HAP-1 (cell line): ENCODE measurements at regions not wholly inside any gene's neighbourhood (a gene's known extent, or its start where the extent isn't known, plus 50 kb on each side); places are given as distances from the start of the nearest gene placed in this dataset.

Experiments
- DNase-seq, 2 experiments: peaks; one replicate each; pipeline ENCODE4 v3.0.0-alpha.2; 2016 to 2020; ENCODE audit warnings: low spot score in 2 of 2
- H3K27me3 ChIP-seq: fragments of 250-450 bp; sonication (Bioruptor Pico); 2 replicates; pipeline ENCODE4 v1.5.1; 2020; ENCODE audit warnings: low read depth, mild to moderate bottlenecking, moderate library complexity
- H3K36me3 ChIP-seq: fragments of 250-450 bp; sonication (Bioruptor Pico); replicated peaks from 2 replicates; pipeline ENCODE4 v1.5.1; 2020; ENCODE audit warnings: mild to moderate bottlenecking
- H3K4me1 ChIP-seq: fragments of 250-450 bp; sonication (Bioruptor Pico); 2 replicates; pipeline ENCODE4 v1.5.1; 2020; ENCODE audit warnings: mild to moderate bottlenecking
- H3K4me3 ChIP-seq: fragments of 250-450 bp; sonication (Bioruptor Pico); 2 replicates; pipeline ENCODE4 v1.5.1; 2020; ENCODE audit warnings: mild to moderate bottlenecking, moderate library complexity
- H3K9me3 ChIP-seq: fragments of 250-450 bp; sonication (Bioruptor Pico); 2 replicates; pipeline ENCODE4 v1.5.1; 2020; ENCODE audit warnings: mild to moderate bottlenecking, moderate library complexity
- in situ Hi-C: fragments of 300-500 bp; cut with MboI; formaldehyde crosslinking; loops from 3 replicates; pipeline ENCODE4 v1.14.3; 2020; ENCODE audit warnings: low sequenced_read_pairs, inconsistent platforms, mixed read lengths

GRCh38 chr6:90913266-90913960 is 326.5 kb upstream of the MAP3K7 start:
- Histone ChIP-seq H3K4me1 (no peaks in the 10 kb centered on the region; the same call in 1 of the 2 replicates), H3K36me3 (no peaks in the 10 kb centered on the region), H3K27me3 (no peaks in the 10 kb centered on the region), H3K9me3 (no peaks in the 10 kb centered on the region), H3K4me3 (no peak overlapping the region)
- no peak for DNase-seq
- in situ Hi-C loops, result no loop called here

GRCh38 chr6:90911642-90912041 is 324.8 kb upstream of the MAP3K7 start:
- in situ Hi-C loops, result no loop called here
- Histone ChIP-seq H3K9me3 (no peaks in the 10 kb centered on the region), H3K36me3 (no peaks in the 10 kb centered on the region), H3K4me3 (no peak overlapping the region), H3K27me3 (no peaks in the 10 kb centered on the region), H3K4me1 (no peaks in the 10 kb centered on the region; the same call in 1 of the 2 replicates)
- no peak for DNase-seq

- Histone ChIP-seq H3K36me3 (no peaks in the 10 kb centered on the region), H3K27me3 (no peaks in the 10 kb centered on the region), H3K4me1 (no peaks in the 10 kb centered on the region; the same call in 1 of the 2 replicates), H3K4me3 (no peak overlapping the region), H3K9me3 (no peaks in the 10 kb centered on the region)
- no peak for DNase-seq
- in situ Hi-C loops, result no loop called here
Measured at GRCh38 chr6:90910893-90911292, 324.0 kb upstream of the MAP3K7 start.

- DNase-seq, result no peak
- Histone ChIP-seq H3K4me1 (peaks cover 3% of the 10 kb centered on the region), H3K9me3 (no peaks in the 10 kb centered on the region), H3K27me3 (no peaks in the 10 kb centered on the region), H3K4me3 (no peak overlapping the region), H3K36me3 (no peaks in the 10 kb centered on the region)
- in situ Hi-C loops, result no loop called here
Measured at GRCh38 chr6:90907931-90908655, 321.2 kb upstream of the MAP3K7 start.

- no peaks in the 10 kb centered on the region for H3K36me3 ChIP-seq
- DNase-seq, result no peak
- no peaks in the 10 kb centered on the region for H3K27me3 ChIP-seq
- in situ Hi-C loops, result no loop called here
- no peaks in the 10 kb centered on the region for H3K9me3 ChIP-seq
- H3K4me1 ChIP-seq, result peaks cover 3% of the 10 kb centered on the region; the same call in 1 of the 2 replicates
- no peak overlapping the region for H3K4me3 ChIP-seq
Measured at GRCh38 chr6:90905351-90905750, 318.5 kb upstream of the MAP3K7 start.

- in situ Hi-C loops, result no loop called here
- no peaks in the 10 kb centered on the region for H3K9me3 ChIP-seq
- H3K27me3 ChIP-seq, result no peaks in the 10 kb centered on the region
- H3K4me3 ChIP-seq, result no peak overlapping the region
- H3K36me3 ChIP-seq, result no peaks in the 10 kb centered on the region
- no peak for DNase-seq
- peaks cover 3% of the 10 kb centered on the region; the same call in 1 of the 2 replicates for H3K4me1 ChIP-seq
Measured at GRCh38 chr6:90900034-90900433, 313.2 kb upstream of the MAP3K7 start.

- no peak for DNase-seq
- Histone ChIP-seq H3K4me3 (no peak overlapping the region), H3K27me3 (no peaks in the 10 kb centered on the region), H3K4me1 (no peaks in the 10 kb centered on the region), H3K36me3 (no peaks in the 10 kb centered on the region), H3K9me3 (no peaks in the 10 kb centered on the region)
- in situ Hi-C loops, result no loop called here
Measured at GRCh38 chr6:90898763-90899162, 311.9 kb upstream of the MAP3K7 start.

- Histone ChIP-seq H3K4me1 (no peaks in the 10 kb centered on the region), H3K27me3 (no peaks in the 10 kb centered on the region), H3K36me3 (no peaks in the 10 kb centered on the region), H3K4me3 (no peak overlapping the region), H3K9me3 (no peaks in the 10 kb centered on the region)
- in situ Hi-C loops, result no loop called here
- no peak for DNase-seq
Measured at GRCh38 chr6:90896075-90896547, 309.2 kb upstream of the MAP3K7 start.

- DNase-seq, result no peak
- Histone ChIP-seq H3K36me3 (no peaks in the 10 kb centered on the region), H3K4me1 (no peaks in the 10 kb centered on the region), H3K9me3 (no peaks in the 10 kb centered on the region), H3K4me3 (no peak overlapping the region), H3K27me3 (no peaks in the 10 kb centered on the region)
- in situ Hi-C loops, result no loop called here
Measured at GRCh38 chr6:90895299-90896074, 308.6 kb upstream of the MAP3K7 start.

- DNase-seq, result no peak
- H3K36me3 ChIP-seq, result no peaks in the 10 kb centered on the region
- in situ Hi-C loops, result no loop called here
- no peak overlapping the region for H3K4me3 ChIP-seq
- no peaks in the 10 kb centered on the region for H3K27me3 ChIP-seq
- no peaks in the 10 kb centered on the region for H3K4me1 ChIP-seq
- no peaks in the 10 kb centered on the region for H3K9me3 ChIP-seq
Measured at GRCh38 chr6:90894285-90895130, 307.6 kb upstream of the MAP3K7 start.

- H3K36me3 ChIP-seq, result no peaks in the 10 kb centered on the region
- H3K4me1 ChIP-seq, result no peaks in the 10 kb centered on the region
- H3K4me3 ChIP-seq, result no peak overlapping the region
- H3K27me3 ChIP-seq, result no peaks in the 10 kb centered on the region
- no peak for DNase-seq
- H3K9me3 ChIP-seq, result no peaks in the 10 kb centered on the region
- in situ Hi-C loops, result no loop called here
Measured at GRCh38 chr6:90893400-90893799, 306.5 kb upstream of the MAP3K7 start.

GRCh38 chr6:90892271-90892670 is 305.4 kb upstream of the MAP3K7 start:
- H3K9me3 ChIP-seq, result no peaks in the 10 kb centered on the region
- no peaks in the 10 kb centered on the region for H3K4me1 ChIP-seq
- no peak overlapping the region for H3K4me3 ChIP-seq
- H3K36me3 ChIP-seq, result no peaks in the 10 kb centered on the region
- H3K27me3 ChIP-seq, result no peaks in the 10 kb centered on the region
- no peak for DNase-seq
- in situ Hi-C loops, result no loop called here

- no peaks in the 10 kb centered on the region for H3K4me1 ChIP-seq
- H3K27me3 ChIP-seq, result no peaks in the 10 kb centered on the region
- no peak for DNase-seq
- no peaks in the 10 kb centered on the region for H3K36me3 ChIP-seq
- no peaks in the 10 kb centered on the region for H3K9me3 ChIP-seq
- no peak overlapping the region for H3K4me3 ChIP-seq
- in situ Hi-C loops, result no loop called here
Measured at GRCh38 chr6:90891355-90891754, 304.5 kb upstream of the MAP3K7 start.
